Fibroblast of mammary gland (primary cell): ENCODE measurements at regions not wholly inside any gene's neighbourhood (a gene's known extent, or its start where the extent isn't known, plus 50 kb on each side); places are given as distances from the start of the nearest gene placed in this dataset.

Experiments used
- DNase-seq: peaks from one replicate; pipeline ENCODE4 v3.0.0-alpha.2; 2010; ENCODE audit warnings: low read depth
- H3K4me3 ChIP-seq: 2 replicates; pipeline ENCODE4 v1.5.1; 2011; ENCODE audit warnings: low read depth, mild to moderate bottlenecking, low read length, moderate library complexity; ENCODE audit not compliant: control insufficient read depth
- TF ChIP-seq, protein P1 (sequence below): conservative IDR thresholded peaks from 2 replicates; pipeline ENCODE4 v1.5.1; 2011; ENCODE audit warnings: low read depth, low read length, inconsistent platforms; ENCODE audit not compliant: control insufficient read depth, insufficient read depth

DNA sequence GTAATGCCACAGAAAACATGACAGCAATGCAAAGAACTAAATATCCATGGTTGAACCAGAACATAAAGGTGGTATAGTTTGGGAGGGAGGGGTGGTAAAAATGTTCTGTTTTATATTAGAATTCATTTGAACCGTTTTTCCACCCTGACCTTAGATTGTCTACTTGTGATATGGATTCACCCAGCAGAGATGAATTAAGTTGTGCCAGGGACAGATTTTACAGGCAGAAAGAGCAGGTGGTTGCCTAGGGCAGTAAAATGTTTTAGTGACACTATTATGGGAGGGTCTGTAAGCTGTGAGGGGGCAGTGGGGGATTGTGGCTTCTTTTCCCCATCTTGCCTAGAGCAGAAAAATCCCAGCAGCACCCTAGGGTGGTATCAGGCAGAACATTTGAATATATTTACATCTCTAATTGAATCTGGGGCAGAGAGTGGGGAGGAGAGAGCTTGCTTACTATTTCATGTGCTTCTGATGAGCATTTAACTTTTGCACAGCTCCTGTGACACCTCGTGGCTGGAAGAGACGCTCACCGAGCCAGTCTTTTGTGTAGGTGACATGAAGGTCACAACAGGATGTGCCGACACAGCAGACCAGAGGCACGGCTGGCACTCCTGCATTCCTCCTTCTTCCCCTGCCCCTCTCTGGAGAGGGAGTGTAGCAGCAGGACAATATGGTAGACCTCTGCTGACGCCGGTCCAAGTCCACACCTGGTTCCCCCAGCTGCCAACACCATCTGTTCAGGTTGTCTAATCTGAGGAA, 452.3 kb downstream of the IRS2 start:
- no peak overlapping the region for H3K4me3 ChIP-seq
- TF ChIP-seq, protein P1, sequence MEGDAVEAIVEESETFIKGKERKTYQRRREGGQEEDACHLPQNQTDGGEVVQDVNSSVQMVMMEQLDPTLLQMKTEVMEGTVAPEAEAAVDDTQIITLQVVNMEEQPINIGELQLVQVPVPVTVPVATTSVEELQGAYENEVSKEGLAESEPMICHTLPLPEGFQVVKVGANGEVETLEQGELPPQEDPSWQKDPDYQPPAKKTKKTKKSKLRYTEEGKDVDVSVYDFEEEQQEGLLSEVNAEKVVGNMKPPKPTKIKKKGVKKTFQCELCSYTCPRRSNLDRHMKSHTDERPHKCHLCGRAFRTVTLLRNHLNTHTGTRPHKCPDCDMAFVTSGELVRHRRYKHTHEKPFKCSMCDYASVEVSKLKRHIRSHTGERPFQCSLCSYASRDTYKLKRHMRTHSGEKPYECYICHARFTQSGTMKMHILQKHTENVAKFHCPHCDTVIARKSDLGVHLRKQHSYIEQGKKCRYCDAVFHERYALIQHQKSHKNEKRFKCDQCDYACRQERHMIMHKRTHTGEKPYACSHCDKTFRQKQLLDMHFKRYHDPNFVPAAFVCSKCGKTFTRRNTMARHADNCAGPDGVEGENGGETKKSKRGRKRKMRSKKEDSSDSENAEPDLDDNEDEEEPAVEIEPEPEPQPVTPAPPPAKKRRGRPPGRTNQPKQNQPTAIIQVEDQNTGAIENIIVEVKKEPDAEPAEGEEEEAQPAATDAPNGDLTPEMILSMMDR, result no peak
- no peak for DNase-seq

DNA sequence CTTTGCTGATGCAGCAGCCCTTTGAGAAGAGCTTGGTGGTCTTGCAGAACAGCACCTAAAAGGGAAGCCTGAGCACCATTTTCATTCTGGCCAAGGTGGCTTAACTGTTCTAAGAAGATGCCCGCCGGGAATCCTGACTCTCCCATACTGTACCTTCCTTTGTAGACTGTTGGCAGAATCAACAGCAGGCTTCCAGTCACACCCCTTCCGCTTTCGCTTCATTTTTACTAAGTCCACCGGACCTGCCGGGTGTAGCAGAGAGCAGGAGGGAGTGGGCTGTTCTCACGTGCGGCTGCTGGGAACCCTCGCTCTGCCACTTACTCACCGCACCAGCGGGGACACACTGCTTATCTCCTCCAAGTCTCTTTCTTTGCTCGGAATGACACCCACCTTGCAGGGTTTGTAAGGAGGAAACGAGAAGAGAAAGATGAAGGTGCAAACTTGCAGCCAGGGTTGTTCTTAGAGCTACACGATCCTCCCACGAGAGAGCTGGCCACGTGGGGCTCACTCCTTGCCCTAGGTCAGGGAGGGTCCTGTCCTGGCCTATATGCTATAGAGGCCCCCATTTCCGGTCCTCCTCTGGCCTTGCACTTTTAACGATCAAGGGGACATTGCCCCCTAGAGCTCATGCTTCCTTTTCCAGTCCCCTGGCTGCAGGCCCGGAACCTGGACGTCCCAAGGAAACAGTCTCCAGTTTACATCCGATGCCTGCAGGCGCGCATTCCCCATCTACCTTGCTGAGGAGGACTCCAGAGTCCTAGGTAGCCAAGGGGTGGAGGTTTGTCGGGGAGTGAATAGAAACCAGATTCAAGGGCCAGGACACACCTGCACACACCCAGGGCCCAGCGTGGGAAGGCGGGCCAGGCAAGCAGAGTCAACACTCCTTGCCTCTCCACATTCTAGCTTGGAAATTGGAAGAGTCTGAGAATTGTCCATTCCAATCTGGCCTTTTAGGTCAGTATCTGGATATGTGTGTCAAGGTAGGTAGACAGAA, 453.6 kb downstream of the IRS2 start:
- DNase-seq, result no peak
- TF ChIP-seq, protein P1, result no peak
- H3K4me3 ChIP-seq, result no peak overlapping the region

DNA sequence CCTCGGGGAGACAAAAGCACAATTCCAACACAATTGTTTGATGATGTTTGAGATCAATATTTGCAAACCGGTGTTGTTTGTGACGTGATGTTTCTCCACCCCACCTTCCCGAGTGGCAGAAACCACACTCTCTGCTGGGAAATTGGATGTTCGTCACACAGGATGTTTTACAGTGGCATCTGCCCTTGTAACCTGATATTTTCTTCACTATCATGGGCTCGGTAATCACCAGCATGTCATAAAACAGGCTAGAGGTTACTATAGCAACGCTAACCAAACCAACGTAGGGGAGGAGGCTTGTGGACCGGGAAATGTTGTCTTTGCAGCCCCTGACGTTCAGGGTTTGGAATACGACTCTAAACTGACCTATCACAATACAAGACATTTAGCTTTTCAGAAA, 454.5 kb downstream of the IRS2 start:
- no peak overlapping the region for H3K4me3 ChIP-seq
- TF ChIP-seq, protein P1, result no peak
- peak; percentile 88 for DNase-seq

DNA sequence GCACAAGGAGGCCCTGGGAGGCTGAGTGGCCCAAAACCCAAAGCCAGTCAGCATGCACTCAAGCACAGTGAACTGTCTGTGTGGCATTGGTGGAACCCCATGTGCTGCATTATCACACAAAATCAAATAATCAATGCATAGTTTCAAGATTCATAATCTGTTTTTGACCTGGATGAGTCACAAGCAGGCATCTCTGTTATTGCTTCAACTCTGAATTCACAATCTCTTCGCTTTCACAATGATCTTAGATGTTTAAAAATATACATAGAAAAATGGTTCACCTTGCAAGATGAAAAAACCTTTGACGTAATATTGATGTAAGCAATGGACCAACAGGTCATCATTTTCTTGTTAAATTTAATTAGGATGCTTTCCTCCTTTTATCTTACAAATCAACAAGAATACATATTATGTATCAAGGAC, 455.4 kb downstream of the IRS2 start:
- peak; percentile 57 for DNase-seq
- TF ChIP-seq, protein P1, result no peak
- no peak overlapping the region for H3K4me3 ChIP-seq

DNA sequence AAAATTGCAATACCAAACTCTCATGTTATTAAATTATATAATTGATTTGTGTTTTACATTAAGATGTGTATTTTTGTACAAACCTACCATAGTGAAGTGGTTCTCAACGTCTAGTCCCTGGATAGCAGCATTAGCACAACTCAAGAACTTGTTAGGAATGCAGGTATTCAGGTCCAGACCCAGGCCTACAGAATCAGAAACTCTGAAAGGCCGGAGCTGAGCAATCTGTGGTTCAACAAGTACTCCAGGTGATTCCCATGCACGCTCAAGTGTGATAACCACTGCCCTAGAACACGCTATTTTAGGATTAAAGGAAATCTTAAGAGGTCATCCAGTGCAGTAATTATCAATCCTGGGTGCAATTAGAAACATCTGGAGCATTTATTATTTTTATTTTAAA, 456.3 kb downstream of the IRS2 start:
- no peak overlapping the region for H3K4me3 ChIP-seq

DNA sequence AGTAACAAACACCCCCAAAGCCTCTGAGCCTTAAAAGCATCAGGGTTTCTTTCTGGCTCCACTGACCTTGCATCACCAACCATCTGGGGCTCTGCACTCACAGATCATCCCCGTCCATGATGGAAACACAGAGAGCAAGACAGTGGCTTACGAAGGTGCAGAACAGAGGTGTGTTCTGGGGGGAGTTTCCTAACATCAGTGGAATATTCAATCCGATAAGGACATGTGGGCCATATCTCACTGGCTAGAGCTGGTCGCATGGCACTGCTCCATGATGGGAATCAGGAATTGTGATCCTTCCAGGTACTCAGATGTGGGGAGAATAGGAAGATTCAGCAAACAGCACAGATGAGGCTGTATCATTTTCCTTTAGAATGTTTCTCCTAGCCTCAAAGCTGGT, 457.2 kb downstream of the IRS2 start:
- no peak for DNase-seq
- no peak overlapping the region for H3K4me3 ChIP-seq

More for the DNA sequence above, 456.3 kb downstream of the IRS2 start:
- DNase-seq, result no peak
- TF ChIP-seq, protein P1, result no peak

More for the DNA sequence above, 457.2 kb downstream of the IRS2 start:
- TF ChIP-seq, protein P1, result no peak
